GM21529 (cell line): ENCODE measurements at regions not wholly inside any gene's neighbourhood (a gene's known extent, or its start where the extent isn't known, plus 50 kb on each side); places are given as distances from the start of the nearest gene placed in this dataset.
"Not testable (repeated sequence)": the region's sequence is repeated elsewhere in the genome, so short reads cannot be mapped to it uniquely, and the experiment has no call there.

Experiments
- ATAC-seq: cut with Tn5 transposase; IDR thresholded peaks from one replicate; pipeline ENCODE4 v1.9.1; 2021; ENCODE audit not compliant: unreplicated experiment

GRCh38 chr7:20519645-20520044, 95.8 kb upstream of the ABCB5 start:
- no peak for ATAC-seq

DNA sequence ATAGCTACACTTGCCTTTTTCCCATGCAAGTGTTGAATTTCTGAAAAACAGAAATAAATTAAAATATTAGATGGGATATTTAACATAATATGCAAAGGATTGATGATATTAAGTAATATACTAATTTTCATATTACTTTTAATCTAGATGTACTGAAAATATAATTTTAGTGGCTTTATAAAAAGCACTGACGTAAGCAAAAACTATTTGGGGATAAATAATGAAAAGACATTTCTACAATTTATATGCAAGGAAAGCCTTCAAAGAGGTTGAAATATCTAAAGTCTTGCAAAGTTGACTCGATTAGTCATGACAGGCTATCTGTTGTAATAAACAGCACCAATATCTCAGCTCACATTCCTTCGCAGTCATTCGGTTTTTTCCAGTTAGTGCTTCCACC, 94.9 kb upstream of the ABCB5 start:
- ATAC-seq = no peak

GRCh38 chr7:20521243-20521642, 94.2 kb upstream of the ABCB5 start:
- no peak for ATAC-seq

DNA sequence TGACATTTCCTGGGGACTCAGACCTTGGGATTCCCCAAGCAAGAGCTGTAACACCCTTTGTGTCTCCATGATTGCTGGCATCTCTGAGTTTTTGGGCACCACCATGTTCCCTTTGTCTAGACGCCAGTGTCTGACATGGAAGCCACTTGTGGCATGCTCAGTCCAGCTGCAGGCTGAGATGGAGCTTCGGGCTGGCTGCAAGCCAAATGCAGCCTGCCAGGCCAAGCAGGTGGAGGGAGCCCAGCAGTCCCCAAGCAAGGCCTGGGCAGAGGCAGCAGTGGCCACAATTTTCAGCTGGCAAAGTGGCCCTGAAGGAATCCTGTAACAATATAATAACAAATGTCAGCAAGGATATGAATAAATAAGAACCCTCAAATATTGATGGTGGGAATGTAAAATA, 86.2 kb upstream of the ABCB5 start:
- ATAC-seq = no peak

- ATAC-seq = no peak
These were observed 82.6 kb upstream of the ABCB5 start for GRCh38 chr7:20532890-20533289.

DNA sequence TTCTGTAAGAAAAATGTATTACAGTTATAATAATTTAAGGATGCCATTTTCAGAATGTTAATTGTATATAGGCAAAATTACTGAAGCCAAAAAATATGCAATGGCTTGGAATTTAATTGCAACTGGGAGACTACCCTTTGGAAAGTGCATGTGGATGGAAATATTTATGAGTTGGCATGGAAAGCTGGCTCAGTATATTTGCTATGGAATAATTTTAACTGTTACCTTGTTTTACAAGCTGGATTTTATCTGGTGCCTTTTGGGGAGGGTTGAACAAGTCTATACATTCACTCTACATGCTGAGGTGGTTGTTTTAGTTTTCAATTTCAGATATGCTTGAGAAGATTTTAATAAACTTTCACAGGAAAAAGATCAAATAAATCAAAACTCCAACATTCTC, 80.9 kb upstream of the ABCB5 start:
- no peak for ATAC-seq

DNA sequence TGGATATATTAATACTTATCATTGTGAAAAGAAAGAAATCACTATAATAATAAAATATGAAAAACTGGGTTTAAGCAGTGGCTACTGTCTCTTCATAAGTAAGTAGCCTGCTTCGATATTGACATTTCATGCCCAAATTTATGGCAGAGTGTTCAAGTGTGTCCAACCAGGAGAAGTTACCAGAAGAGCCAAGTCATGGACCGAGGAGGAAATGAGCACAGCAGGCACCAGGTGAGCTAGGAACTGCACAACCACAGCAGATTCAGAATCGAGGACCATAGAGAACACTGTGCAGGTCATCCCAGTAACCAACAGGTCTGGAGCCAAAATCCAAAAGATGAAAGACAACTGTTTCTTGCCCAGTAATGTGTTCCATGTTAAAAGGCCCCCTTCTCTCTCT, 79.9 kb upstream of the ABCB5 start:
- no peak for ATAC-seq

GRCh38 chr7:20539201-20539600, 76.3 kb upstream of the ABCB5 start:
- ATAC-seq = no peak

DNA sequence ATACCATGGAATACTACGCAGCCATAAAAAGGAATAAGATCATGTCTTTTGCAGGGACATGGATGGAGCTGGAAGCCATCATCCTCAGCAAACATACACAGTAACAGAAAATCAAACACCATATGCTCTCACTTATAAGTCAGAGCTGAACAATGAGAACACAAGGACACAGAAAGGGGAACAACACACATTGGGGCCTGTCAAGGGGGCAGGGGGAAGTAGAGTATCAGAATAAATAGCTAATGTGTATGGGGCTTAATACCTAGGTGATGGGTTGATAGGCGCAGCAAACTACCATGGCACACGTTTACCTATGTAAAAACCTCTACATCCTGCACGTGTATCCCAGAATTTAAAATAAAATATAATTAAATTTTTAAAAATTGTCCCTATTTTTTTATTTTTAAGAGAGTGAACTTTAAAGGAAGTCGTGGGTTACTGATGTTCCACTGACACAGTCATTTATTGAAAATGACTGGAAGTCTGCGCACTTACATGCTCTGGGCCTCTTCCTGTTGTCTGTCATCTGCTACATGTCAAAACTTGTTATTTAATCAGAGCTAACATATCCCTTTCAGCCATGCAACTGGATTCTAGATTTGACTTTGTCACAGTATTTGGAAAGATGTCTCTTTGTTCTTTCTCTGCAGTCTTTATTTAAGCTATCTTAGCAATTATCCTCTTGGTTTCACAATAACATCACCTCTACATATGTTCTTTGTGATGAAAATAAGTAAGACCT, 73.7 kb upstream of the ABCB5 start:
- peak; percentile 80 for ATAC-seq

GRCh38 chr7:20542594-20542993, 72.9 kb upstream of the ABCB5 start:
- ATAC-seq = no peak

GRCh38 chr7:20543500-20543899, 72.0 kb upstream of the ABCB5 start:
- no peak for ATAC-seq

GRCh38 chr7:20545016-20545415, 70.5 kb upstream of the ABCB5 start:
- no peak for ATAC-seq

DNA sequence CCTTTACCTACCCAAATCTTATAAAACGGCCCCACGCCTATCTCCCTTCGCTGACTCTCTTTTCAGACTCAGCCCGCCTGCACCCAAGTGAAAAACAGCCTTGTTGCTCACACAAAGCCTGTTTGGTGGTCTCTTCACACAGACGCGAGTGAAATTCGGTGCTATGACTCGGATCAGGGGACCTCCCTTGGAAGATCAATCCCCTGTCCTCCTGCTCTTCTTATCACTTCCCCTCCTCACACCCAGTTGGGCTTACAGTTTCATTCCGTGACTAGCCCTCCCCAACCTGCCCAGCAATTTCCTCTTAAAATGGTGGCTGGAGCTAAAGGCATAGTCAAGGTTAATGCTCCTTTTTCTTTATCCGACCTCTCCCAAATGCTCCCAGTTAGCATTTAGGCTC, 68.5 kb upstream of the ABCB5 start:
- ATAC-seq = not testable (repeated sequence)

DNA sequence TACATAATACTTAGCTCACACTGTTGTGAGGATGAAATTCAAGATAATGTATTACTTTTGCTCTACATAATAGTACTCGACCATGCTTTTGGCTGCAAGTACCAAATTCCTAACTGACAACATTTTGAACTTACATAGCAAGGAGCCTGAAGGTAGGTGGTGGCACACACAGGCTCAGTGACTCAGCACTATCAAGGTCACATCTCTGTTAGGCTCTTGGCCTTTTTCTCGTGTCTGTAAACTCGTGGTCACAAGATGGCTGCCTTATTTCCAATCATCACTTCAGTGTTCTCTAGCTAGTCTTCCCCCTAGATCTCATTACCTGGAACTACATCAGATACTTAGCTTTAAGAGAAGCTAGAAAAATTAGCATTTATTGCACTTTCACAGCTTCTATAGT, 61.4 kb upstream of the ABCB5 start:
- no peak for ATAC-seq

DNA sequence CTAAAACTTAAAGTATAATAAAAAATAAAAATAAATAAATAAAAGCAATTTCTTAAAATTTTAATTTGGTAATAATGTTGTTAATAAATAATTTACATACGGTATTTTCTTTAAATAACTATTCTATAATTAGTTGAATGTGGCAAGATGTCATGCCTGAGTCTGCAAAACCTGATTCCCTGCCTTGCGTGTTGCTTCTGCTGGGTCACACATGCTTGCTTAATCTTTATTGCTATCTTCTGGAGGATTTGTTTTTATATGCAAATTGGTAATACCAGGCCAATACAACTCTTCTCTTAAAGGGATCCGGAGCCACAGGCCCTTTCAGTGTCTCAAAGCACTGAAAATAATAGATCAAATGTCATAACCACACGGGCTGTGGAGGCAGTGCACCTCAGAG, 59.4 kb upstream of the ABCB5 start:
- no peak for ATAC-seq

- ATAC-seq = no peak
These were observed 58.4 kb upstream of the ABCB5 start for GRCh38 chr7:20557116-20557515.

DNA sequence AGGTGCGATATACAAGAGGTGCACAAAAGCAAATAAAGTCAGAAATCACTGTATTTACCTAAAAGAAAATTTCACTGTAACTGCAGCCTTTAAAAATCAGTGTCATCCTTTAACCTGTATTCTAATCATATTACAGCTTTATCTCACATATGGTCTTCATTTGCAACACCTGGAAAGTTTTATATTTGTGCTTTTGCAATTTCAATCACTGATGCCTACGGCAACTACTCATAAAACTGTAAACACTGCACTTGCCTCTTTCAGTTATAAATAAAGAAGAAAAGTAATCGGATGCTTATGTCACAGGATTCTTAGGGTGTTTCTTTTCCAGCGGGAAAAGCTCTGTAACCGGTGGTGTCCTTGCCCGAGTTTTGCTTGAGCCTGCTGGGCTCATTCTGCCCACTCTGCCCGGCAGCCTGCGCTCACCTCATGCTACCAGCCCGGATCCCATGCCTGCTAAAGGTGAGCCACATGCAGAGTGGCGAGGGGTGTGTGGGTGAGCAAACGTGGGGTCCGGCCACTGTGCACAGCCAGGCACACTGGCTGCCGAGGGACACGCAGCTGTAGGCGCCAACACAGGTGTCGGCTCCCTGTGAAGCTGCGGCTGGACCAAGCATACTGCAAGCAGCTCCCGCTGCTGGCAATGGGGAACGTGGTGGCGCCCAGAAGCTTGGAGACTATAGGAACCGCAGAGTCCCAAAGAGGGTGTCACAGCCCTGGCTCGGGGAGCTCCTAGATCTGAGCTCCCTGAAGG, 56.3 kb upstream of the ABCB5 start:
- no peak for ATAC-seq

DNA sequence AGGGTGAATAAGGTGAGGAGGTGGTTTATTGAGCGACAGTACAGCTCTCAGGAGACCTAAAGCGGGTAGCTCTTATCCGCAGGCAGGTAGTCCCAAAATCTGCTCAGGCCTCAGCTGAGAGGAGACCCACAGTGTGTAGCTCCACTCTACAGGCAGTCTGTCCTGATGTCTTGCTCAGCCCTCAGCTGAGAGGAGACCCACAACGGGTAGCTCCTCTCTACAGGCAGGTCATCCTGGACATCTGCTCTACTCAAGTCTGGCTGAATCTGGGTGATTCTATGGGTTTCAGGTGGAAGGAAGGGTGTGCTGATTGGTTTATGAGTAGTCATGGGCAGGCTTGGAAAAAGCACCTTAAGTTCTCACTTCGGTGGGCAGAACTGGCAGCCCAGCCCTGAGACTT, 55.6 kb upstream of the ABCB5 start:
- no peak for ATAC-seq

DNA sequence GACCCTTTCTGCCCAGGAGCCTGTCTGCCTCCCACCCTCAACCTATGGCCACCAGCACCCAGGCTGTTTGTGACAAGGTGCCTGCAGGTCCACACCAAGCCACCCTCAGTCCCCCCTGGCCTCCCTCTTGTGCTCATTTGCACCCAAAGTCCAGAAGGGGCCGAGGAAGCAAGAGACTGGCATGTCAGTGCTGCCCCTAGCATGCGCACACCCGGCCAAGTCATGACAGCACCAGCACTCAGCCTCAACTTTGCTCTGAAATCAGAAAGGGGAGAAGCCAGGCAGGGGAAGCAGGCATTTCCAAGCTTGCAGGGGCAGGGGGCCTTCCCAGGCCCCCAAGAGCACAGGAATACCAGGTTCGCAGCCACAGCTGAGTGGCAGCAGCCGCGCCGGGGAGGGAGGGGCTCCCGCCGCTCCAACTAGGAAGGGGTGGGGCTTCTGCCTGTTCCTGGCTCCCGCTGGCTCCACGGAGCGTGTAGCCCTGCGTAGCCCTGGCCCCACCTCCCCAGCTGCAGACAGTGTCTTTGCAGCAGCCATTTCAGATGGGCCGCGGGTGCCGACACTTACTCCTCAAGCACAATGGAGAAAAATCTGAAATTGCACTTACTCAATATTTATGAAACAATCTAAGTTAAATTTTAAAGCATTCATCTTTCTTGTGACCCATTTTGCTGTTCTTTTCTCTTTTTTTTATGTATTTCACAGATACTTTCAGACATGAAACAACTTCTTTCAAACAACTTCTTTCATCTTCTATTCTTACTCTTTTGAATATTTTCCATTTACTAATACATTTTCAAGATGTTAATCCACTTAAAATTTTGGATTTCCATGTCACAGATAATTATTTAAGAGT, 54.9 kb upstream of the ABCB5 start:
- ATAC-seq = no peak

- ATAC-seq = no peak
These were observed 54.0 kb upstream of the ABCB5 start for GRCh38 chr7:20561466-20561865.

DNA sequence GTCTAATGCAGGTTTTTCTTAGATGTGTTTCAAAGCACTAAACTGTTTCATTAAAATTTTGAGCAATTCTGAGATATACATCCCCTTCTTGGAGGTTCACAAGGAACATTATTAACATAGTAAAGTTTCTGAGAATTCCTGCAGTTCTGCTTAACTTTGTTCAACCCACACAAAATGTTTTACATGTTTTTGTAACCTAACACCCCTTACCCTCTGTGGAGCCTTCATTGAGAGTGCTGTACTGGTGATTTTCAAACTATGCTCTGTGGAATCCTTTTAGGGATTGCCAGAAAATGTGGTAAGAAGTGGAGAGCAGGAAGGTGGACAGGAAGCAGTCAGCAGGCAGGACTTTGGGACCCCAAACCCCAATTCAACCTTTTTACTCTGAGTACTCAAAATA, 53.6 kb upstream of the ABCB5 start:
- no peak for ATAC-seq

- ATAC-seq = no peak
These were observed 53.0 kb upstream of the ABCB5 start for GRCh38 chr7:20562461-20562860.
